Kidney (tissue), 13 donors: ENCODE measurements at regions not wholly inside any gene's neighbourhood (a gene's known extent, or its start where the extent isn't known, plus 50 kb on each side); places are given as distances from the start of the nearest gene placed in this dataset.

Experiments
- DNase-seq, 5 donors: peaks; one replicate each; pipeline ENCODE4 v3.0.0-alpha.2; 2013 to 2020
- FAIRE-seq: peaks from 2 replicates; lab custom pipeline; 2012; peaks lifted over from hg19 to GRCh38; lab: Jason Lieb, UNC
- H3K27ac ChIP-seq, 2 donors: one replicate each; pipeline ENCODE4 v1.7.0; 2013; ENCODE audit warnings: low read depth in 2 of 2, low read length in 2 of 2, inconsistent platforms in 1 of 2
- H3K27me3 ChIP-seq: one replicate; pipeline ENCODE4 v1.7.1; 2013; ENCODE audit warnings: low read length, inconsistent platforms; ENCODE audit not compliant: control insufficient read depth, insufficient read depth
- H3K36me3 ChIP-seq, 3 donors: one replicate each; pipeline versions ENCODE4 v1.7.0 to v1.7.1; 2013; ENCODE audit warnings: low read length in 3 of 3, control low read depth in 1 of 3, inconsistent platforms in 1 of 3; ENCODE audit not compliant: insufficient read depth in 3 of 3, control insufficient read depth in 2 of 3
- H3K4me1 ChIP-seq, 3 donors: one replicate each; pipeline versions ENCODE4 v1.7.0 to v1.7.1; 2013; ENCODE audit warnings: low read length in 3 of 3, inconsistent platforms in 1 of 3, low read depth in 1 of 3; ENCODE audit not compliant: control insufficient read depth in 2 of 3, insufficient read depth in 2 of 3
- H3K4me3 ChIP-seq, 3 donors: one replicate each; pipeline versions ENCODE4 v1.7.0 to v1.8.1; 2013; ENCODE audit warnings: low read length in 3 of 3, control low read depth in 1 of 3, inconsistent platforms in 1 of 3
- H3K9ac ChIP-seq, 3 donors: one replicate each; pipeline versions ENCODE4 v1.7.0 to v1.7.1; 2013; ENCODE audit warnings: low read length in 3 of 3, control low read depth in 1 of 3, inconsistent platforms in 1 of 3
- H3K9me3 ChIP-seq, 3 donors: one replicate each; pipeline versions ENCODE4 v1.7.0 to v1.7.1; 2013; ENCODE audit warnings: low read length in 3 of 3, control low read depth in 1 of 3, inconsistent platforms in 1 of 3; ENCODE audit not compliant: control insufficient read depth in 2 of 3, insufficient read depth in 1 of 3
- intact Hi-C: fragments of 100-400 bp; cut with DNase I; formaldehyde crosslinking; loops from one replicate; pipeline ENCODE4 v1.11.1; 2022
- TF ChIP-seq, protein P1 (sequence below): IDR thresholded peaks from 3 replicates; pipeline ENCODE4 v1.5.1; 2012; ENCODE audit warnings: mild to moderate bottlenecking, moderate library complexity, borderline replicate concordance; ENCODE audit not compliant: insufficient read depth; ENCODE audit errors: extremely low read depth
- donor health status: control.
- donor health status: control.
- donor health status: control.
- donor health status: control.
- donor health status: control.
- donor health status: DM: yes; HTN: yes; CAD: no.
- donor health status: Normal renal cell carcinoma (clear cell type).

DNA sequence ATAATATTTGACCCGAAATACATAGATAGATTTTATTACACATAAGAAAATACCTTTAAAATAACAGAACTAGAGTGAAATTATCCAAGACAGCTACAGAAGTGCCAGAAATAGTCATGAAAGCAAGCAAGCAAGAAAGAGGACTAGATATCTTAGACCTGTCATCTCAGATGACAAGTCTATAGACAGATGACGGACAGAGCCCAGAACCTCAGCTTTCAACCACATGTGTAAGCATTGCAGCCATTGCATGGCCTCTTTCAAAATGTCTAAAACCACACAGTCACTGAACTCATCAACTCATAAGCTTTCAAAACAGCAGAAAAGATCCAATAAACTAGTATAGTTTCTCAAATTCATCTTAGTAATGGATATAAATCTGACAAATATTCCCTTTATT lies 59.8 kb upstream of the FHIT start:
- Histone ChIP-seq H3K27me3 (no peaks in the 10 kb centered on the region), H3K9ac (no peak overlapping the region), H3K4me3 (no peak overlapping the region), H3K27ac (no peak overlapping the region), H3K36me3 (no peaks in the 10 kb centered on the region), H3K9me3 (no peaks in the 10 kb centered on the region), H3K4me1 (no peaks in the 10 kb centered on the region)
- DNase-seq (no peak), FAIRE-seq (no peak)
- TF ChIP-seq, protein P1, sequence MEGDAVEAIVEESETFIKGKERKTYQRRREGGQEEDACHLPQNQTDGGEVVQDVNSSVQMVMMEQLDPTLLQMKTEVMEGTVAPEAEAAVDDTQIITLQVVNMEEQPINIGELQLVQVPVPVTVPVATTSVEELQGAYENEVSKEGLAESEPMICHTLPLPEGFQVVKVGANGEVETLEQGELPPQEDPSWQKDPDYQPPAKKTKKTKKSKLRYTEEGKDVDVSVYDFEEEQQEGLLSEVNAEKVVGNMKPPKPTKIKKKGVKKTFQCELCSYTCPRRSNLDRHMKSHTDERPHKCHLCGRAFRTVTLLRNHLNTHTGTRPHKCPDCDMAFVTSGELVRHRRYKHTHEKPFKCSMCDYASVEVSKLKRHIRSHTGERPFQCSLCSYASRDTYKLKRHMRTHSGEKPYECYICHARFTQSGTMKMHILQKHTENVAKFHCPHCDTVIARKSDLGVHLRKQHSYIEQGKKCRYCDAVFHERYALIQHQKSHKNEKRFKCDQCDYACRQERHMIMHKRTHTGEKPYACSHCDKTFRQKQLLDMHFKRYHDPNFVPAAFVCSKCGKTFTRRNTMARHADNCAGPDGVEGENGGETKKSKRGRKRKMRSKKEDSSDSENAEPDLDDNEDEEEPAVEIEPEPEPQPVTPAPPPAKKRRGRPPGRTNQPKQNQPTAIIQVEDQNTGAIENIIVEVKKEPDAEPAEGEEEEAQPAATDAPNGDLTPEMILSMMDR = no peak
- intact Hi-C loops = no loop called here

DNA sequence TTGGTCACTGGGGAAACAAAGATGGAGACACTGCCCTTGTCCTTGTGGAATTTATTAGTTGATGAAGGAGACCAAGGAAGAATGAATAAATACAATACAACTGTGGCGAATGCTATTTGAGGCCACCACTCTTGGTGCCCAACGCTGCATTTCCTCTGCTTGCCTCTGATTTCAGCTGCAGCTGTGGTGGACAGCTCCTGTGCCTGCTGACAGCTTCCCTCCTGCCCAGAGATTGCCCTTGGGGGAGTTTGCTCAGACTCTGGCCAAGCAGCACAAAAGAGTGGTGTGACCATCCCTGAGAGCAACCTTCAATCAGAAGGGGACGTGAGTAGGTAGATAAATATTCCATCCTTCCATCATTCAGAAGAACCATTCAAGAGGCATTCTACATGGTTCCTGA lies 64.6 kb upstream of the FHIT start:
- no peak for FAIRE-seq
- intact Hi-C loops = no loop called here
- no peaks in the 10 kb centered on the region for H3K36me3 ChIP-seq

DNA sequence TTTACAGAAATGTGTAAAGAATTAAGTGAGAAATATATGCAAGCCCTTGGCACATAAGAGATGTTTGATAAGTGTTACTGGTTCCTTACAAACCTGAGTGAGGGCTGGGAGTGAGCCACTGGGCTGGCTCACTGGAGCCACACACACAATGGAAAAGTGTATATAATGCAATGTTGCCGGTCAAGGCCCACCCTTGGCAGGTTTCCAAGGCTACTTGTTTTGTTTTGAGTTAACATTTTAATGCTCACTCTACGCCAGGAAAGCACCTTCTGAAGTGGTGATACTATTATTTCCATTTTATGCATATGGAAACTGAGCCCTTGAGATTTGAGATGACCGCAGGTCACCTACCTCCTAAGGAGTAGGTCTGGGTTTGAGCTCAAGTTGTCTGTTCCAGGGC lies 71.8 kb upstream of the FHIT start:
- no peak overlapping the region for H3K27ac ChIP-seq
- FAIRE-seq (no peak), DNase-seq (no peak)
- intact Hi-C loops = no loop called here
- H3K36me3 ChIP-seq = no peaks in the 10 kb centered on the region
- TF ChIP-seq, protein P1 = no peak
- no peaks in the 10 kb centered on the region for H3K4me1 ChIP-seq
- no peak overlapping the region for H3K9ac ChIP-seq
- no peaks in the 10 kb centered on the region for H3K9me3 ChIP-seq
- H3K27me3 ChIP-seq = no peaks in the 10 kb centered on the region
- no peak overlapping the region for H3K4me3 ChIP-seq

More for the DNA sequence above, 64.6 kb upstream of the FHIT start:
- H3K4me3 ChIP-seq = no peak overlapping the region
- H3K4me1 ChIP-seq = no peaks in the 10 kb centered on the region
- DNase-seq = peak; percentile 47 to 76 (median 68)
- no peak overlapping the region for H3K27ac ChIP-seq
- H3K9me3 ChIP-seq = no peaks in the 10 kb centered on the region
- no peaks in the 10 kb centered on the region for H3K27me3 ChIP-seq
- TF ChIP-seq, protein P1 = no peak
- H3K9ac ChIP-seq = no peak overlapping the region

DNA sequence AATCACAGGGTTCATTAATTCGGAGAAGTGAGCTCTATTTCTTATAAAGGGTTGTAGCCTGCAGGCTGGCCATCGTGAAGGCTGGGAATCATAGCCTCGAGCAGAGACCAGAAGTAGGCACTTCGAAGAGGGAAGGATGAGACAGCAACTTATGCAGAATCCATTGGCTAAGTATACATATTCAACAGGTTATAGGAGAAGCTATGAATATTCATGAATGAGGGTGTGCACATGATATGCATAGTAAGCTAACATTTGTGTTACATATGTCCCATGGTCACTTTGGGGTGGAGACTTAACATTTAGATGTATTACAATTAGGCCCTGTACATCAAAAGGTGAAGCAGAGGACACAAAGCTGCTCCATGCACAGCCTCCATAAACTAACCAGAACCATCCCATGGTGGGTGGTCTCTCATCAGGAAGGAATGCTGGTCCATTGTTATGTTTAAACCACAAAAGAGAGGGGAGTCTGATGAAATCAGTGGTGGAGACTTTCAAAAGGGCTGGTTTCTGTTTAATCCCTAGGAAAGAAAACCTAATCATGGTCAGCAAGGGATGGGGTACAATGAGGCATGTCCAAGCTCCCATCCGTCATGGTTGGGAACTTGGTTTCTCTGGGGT lies 80.8 kb upstream of the FHIT start:
- TF ChIP-seq, protein P1 = no peak
- DNase-seq (no peak), FAIRE-seq (no peak)
- no peak overlapping the region for H3K27ac ChIP-seq
- H3K4me1 ChIP-seq = no peaks in the 10 kb centered on the region
- H3K9me3 ChIP-seq = no peaks in the 10 kb centered on the region
- no peaks in the 10 kb centered on the region for H3K27me3 ChIP-seq
- H3K9ac ChIP-seq = no peak overlapping the region
- H3K36me3 ChIP-seq = no peaks in the 10 kb centered on the region
- no peak overlapping the region for H3K4me3 ChIP-seq
- intact Hi-C loops = no loop called here
